Fibroblast of upper back skin (primary cell): ENCODE measurements at regions not wholly inside any gene's neighbourhood (a gene's known extent, or its start where the extent isn't known, plus 50 kb on each side); places are given as distances from the start of the nearest gene placed in this dataset.

ENCODE experiments used
- DNase-seq: peaks from one replicate; pipeline ENCODE4 v3.0.0-alpha.2; 2013

DNA sequence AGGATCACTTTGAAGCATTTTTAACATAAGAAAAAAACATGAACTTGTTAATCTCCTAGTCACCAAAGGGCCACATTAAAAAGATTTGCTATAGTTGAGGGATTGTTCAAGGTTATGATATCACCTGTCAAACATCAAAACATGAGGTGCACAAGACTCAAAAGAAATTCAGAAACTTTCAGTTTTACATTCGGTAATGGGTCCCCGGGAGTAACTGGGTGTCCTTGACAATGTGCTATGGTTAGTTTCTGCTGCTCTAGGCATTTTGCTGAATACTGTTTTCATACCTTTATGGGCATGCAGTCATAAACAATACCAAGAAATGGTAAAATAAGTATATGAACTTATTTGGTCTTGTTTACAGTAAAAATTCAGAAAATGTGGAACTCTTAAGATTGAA lies 92.8 kb upstream of the EDIL3 start:
- no peak for DNase-seq

DNA sequence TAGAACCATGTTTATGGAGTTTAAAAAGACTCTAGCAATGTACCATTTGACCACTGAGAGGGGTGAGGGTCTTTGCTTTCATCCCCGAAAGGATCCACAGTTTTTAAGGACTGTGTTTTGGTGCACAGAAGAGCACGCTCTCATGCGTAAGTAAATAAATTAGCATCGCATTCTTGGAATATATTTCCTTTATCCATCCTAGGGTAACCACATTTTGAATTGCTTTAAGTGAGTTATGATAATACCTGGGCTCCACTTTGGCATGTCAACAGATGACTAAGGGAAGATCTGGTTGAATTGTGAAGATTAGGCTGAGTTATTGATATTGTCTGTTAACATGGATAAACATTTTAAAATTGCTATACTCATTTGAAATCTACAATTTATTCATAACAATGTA lies 89.4 kb upstream of the EDIL3 start:
- no peak for DNase-seq

DNA sequence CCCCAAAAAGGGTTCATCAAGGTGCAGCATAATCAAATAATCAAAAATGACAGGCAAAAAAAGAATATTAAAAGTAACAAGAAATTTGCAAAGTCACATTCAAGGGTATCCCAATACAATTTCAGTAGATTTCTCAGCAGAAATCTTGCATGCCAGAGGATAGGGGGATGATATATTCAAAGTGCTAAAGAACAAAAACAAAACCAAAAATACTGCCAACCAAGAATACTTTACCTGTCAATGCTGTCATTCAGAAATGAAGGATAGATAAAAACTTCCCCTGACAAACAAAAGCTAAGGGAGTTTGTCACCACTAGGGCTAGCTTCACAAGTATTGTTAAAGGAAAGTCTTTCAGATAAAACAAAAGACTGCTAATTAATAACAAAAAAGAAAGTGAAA lies 68.7 kb upstream of the EDIL3 start:
- DNase-seq: no peak

GRCh38 chr5:84450617-84451414 lies 66.1 kb upstream of the EDIL3 start:
- peak; percentile 20 for DNase-seq

- peak; percentile 23 for DNase-seq
These were observed 60.5 kb upstream of the EDIL3 start for GRCh38 chr5:84445049-84445685.

DNA sequence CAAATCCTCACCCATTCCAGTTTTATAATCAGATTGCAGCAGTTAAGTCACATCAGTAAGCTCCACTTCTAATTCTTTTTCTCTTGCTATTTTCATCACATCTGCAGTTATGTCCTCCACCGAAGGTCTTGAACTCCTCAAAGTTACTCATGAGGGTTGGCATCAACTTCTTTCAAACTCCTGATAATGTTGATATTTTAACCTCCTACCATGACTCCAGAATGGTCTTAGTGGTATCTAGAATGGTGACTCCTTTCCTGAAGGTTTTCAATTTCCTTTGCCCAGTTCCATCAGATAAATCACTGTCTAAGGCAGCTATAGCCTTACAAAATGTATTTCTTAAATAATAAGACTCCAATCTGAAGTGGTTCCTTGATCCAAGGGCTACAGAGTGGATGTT lies 53.8 kb upstream of the EDIL3 start:
- peak; percentile 17 for DNase-seq

DNA sequence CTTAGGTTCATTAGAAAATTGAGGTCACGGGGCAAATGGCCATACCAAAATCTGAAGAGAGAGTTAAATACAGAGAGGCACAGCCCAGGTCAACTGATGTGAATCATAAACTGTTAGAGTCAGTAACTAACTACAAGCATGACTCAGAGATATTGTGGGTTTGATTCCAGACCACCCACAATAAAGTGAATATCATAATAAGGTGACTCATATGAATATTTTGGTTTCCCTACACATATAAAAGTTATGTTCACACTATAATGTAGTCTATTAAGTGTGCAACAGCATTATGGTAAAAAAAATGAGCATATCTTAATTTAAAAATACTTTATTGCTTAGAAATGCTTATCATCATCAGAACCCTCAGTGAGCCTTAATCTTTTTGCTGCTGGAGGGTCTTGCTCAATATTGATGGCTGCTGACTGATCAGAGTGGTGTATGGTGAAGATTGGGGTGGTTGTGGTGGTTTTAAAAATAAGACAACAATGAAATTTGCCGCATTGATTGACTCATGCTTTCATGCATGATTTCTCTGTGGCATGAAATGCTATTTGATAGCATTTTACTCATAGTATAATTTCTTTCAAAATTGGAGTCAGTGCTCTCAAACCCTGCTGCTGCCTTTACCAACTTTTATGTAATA lies 53.1 kb upstream of the EDIL3 start:
- DNase-seq: peak; percentile 94

DNA sequence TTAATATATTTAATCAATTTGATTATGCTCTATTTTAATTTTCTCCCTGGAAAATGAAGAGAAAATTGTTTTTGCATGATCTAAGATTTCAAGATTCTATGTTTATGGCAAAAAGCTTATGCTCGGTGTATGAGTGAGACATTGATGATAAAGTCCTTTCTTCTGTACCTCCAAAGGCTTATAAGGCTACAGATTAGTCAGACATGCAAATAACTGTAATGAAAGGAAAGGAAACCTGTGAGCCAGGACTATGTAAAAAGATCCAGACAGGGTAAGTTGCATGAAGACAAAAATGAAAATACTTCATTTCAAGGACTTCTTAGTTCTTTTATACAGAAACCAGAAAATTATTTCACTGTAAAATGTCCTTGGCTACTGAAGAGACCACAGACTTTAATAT lies 52.2 kb upstream of the EDIL3 start:
- peak; percentile 39 for DNase-seq

DNA sequence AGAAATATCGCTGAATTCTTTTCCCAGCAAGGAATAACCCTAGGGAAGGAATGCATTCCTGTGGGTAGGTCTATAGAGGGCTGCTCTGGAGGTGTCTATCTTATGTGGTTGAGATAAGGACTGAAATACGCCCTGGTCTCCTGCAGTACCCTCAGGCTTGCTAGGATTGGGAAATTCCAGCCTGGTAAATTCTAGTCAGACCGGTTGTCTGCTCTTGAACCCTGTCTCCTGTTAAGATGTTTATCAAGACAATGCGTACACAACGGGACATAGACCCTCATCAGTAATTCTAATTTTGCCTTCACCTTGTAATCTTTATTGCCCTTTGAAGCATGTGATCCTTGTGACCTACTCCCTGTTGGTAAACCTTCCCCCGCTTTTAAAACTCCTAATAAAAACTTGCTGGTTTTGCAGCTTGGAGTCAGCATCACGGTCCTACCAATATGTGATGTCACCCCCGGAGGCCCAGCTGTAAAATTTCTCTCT lies 51.2 kb upstream of the EDIL3 start:
- peak; percentile 89 for DNase-seq
